Endothelial cell of umbilical vein (primary cell): ENCODE measurements at regions not wholly inside any gene's neighbourhood (a gene's known extent, or its start where the extent isn't known, plus 50 kb on each side); places are given as distances from the start of the nearest gene placed in this dataset. TPM values are rescaled to one million over a fixed set of nuclear protein-coding genes. Genes with fewer than 3 reads are reported as not detected.
"Not testable (repeated sequence)": the region's sequence is repeated elsewhere in the genome, so short reads cannot be mapped to it uniquely, and the experiment has no call there.

Source experiments
- BruUV-seq: library from RNA; stranded (reverse); fragments of 400-500 nt; replicated peaks from 2 replicates; lab custom pipeline; 2021; lab: Mats Ljungman, UMichigan
- CTCF ChIA-PET: fragments of 300-600, 350-600 bp; sonication (Branson Sonifier 250); formaldehyde crosslinking; loops from one replicate; lab custom pipeline; 2021; ENCODE audit warnings: antibody characterized with exemption, inconsistent platforms; lab: Charles Lee
- POLR2A ChIA-PET: fragments of 300-600, 350-600 bp; sonication (Branson Sonifier 250); formaldehyde crosslinking; loops from one replicate; lab custom pipeline; 2021; ENCODE audit warnings: antibody characterized with exemption, inconsistent platforms; lab: Charles Lee
- DNase-seq: peaks from one replicate; pipeline ENCODE4 v3.0.0-alpha.2; 2011; ENCODE audit warnings: low read depth, low spot score
- FAIRE-seq: peaks from 2 replicates; lab custom pipeline; 2011; peaks lifted over from hg19 to GRCh38; lab: Jason Lieb, UNC
- H2AFZ ChIP-seq: 2 replicates; pipeline ENCODE4 v1.6.0; 2012; ENCODE audit warnings: low read depth, low read length, control low read depth, inconsistent platforms
- H3K27ac ChIP-seq: 2 replicates; pipeline ENCODE4 v1.5.1; 2011; ENCODE audit warnings: low read depth, mild to moderate bottlenecking, control low read depth, low read length, moderate library complexity; ENCODE audit not compliant: insufficient read depth
- H3K27me3 ChIP-seq, 2 experiments: 2 replicates each; pipeline versions ENCODE4 v1.6.0 to v1.6.1; 2011; ENCODE audit warnings: low read length in 2 of 2, mixed read lengths in 1 of 2; ENCODE audit not compliant: control insufficient read depth in 2 of 2, insufficient read depth in 2 of 2
- H3K36me3 ChIP-seq, 2 experiments: 2 replicates in 1 of 2; 3 replicates in 1 of 2; pipeline ENCODE4 v1.5.1; 2011; ENCODE audit warnings: low read length in 2 of 2, mild to moderate bottlenecking in 1 of 2, moderate library complexity in 1 of 2; ENCODE audit not compliant: control insufficient read depth in 2 of 2, insufficient read depth in 2 of 2; ENCODE audit errors: extremely low read depth in 1 of 2
- H3K4me1 ChIP-seq: 3 replicates; pipeline ENCODE4 v1.5.1; 2011; ENCODE audit warnings: mild to moderate bottlenecking, low read length; ENCODE audit not compliant: control insufficient read depth, insufficient read depth; ENCODE audit errors: extremely low read depth
- H3K4me2 ChIP-seq: 2 replicates; pipeline ENCODE4 v1.6.1; 2011; ENCODE audit warnings: low read length, control low read depth, mixed read lengths; ENCODE audit not compliant: insufficient read depth
- H3K4me3 ChIP-seq, 3 experiments: fragments of 200-600 bp in 1 of 3; sonication (generic), shearing (Covaris generic) in 1 of 3; replicated peaks in 1 of 3; 2 replicates each; pipeline ENCODE4 v1.5.1; 2011 to 2016; ENCODE audit warnings: control low read depth in 3 of 3, low read length in 3 of 3, mild to moderate bottlenecking in 2 of 3, inconsistent platforms in 1 of 3, low read depth in 1 of 3, moderate library complexity in 1 of 3; ENCODE audit not compliant: insufficient read depth in 1 of 3
- H3K79me2 ChIP-seq: 2 replicates; pipeline ENCODE4 v1.6.0; 2012; ENCODE audit warnings: low read length, inconsistent platforms; ENCODE audit not compliant: control insufficient read depth, insufficient read depth
- H3K9ac ChIP-seq: replicated peaks from 2 replicates; pipeline ENCODE3; 2011; ENCODE audit warnings: low read length, control low read depth; ENCODE audit not compliant: insufficient read depth; ENCODE audit errors: extremely low read depth
- H3K9me1 ChIP-seq: replicated peaks from 3 replicates; pipeline ENCODE4 v1.6.0; 2011; ENCODE audit warnings: mild to moderate bottlenecking, low read length; ENCODE audit not compliant: control insufficient read depth, insufficient read depth; ENCODE audit errors: extremely low read depth
- H3K9me3 ChIP-seq: replicated peaks from 2 replicates; pipeline ENCODE4 v1.5.1; 2012; ENCODE audit warnings: low read length, inconsistent platforms; ENCODE audit not compliant: control insufficient read depth, insufficient read depth
- H4K20me1 ChIP-seq: replicated peaks from 2 replicates; pipeline ENCODE3; 2011; ENCODE audit warnings: mild to moderate bottlenecking, low read length; ENCODE audit not compliant: control insufficient read depth, insufficient read depth; ENCODE audit errors: extremely low read depth
- dilution Hi-C: fragments of 300-500 bp; cut with MboI; formaldehyde crosslinking; loops from one replicate; pipeline ENCODE4 v1.15.0; 2019; ENCODE audit warnings: low sequenced_read_pairs; ENCODE audit not compliant: extremely low pct_ligation_motif_present
- intact Hi-C: fragments of 100-400 bp; cut with micrococcal nuclease; formaldehyde crosslinking; loops from one replicate; pipeline ENCODE4 v1.10.0; 2022
- small RNA-seq: library from RNA; depleted of rRNA; stranded (forward); fragments of <200 nt; gene quantifications from one replicate; pipeline ENCODE3, GENCODE V24; 2012; ENCODE audit warnings: low replicate concordance, low read depth; ENCODE audit not compliant: insufficient read depth, insufficient read length

- dilution Hi-C loops, CTCF ChIA-PET, FAIRE-seq, H4K20me1 ChIP-seq, H2AFZ ChIP-seq, H3K79me2 ChIP-seq, H3K27me3 ChIP-seq, H3K4me2 ChIP-seq, H3K4me3 ChIP-seq, H3K9me1 ChIP-seq, H3K36me3 ChIP-seq, DNase-seq, H3K9ac ChIP-seq, POLR2A ChIA-PET, BruUV-seq, H3K27ac ChIP-seq, H3K9me3 ChIP-seq, intact Hi-C loops, H3K4me1 ChIP-seq: not testable (repeated sequence)
Observed at GRCh38 chrX:92709784-92710183, 930.6 kb downstream of the PCDH11X start.

Small RNA genes in the stretch of these regions (small RNA-seq; reads per million reads assigned to genes)
- not detected for gene SNX3P1X
